Natural killer cell (primary cell): ENCODE measurements at regions not wholly inside any gene's neighbourhood (a gene's known extent, or its start where the extent isn't known, plus 50 kb on each side); places are given as distances from the start of the nearest gene placed in this dataset.

Experiments used
- ATAC-seq, 3 donors: fragments of 150-1000 bp in 2 of 3; fragments of 200-7000 bp in 1 of 3; cut with Tn5 transposase; 1 replicate in 1 of 3; 2 replicates in 2 of 3; pipeline ENCODE4 v1.10.0; 2021; ENCODE audit warnings: mild to moderate bottlenecking in 2 of 3, moderate library complexity in 2 of 3
- DNase-seq, 2 donors: peaks; one replicate each; pipeline versions ENCODE4 v3.0.0 to v3.0.0-alpha.2; 2013 to 2021; ENCODE audit warnings: mixed read lengths in 1 of 2
- H3K27ac ChIP-seq: one replicate; pipeline ENCODE4 v1.5.1; 2013; ENCODE audit warnings: mild to moderate bottlenecking, low read length
- H3K27me3 ChIP-seq: one replicate; pipeline ENCODE4 v1.6.1; 2013; ENCODE audit warnings: low read length; ENCODE audit not compliant: control insufficient read depth, insufficient read depth
- H3K36me3 ChIP-seq: one replicate; pipeline ENCODE4 v1.6.1; 2013; ENCODE audit warnings: low read length; ENCODE audit not compliant: control insufficient read depth, insufficient read depth
- H3K4me1 ChIP-seq: one replicate; pipeline ENCODE4 v1.6.1; 2013; ENCODE audit warnings: low read length; ENCODE audit not compliant: control insufficient read depth, insufficient read depth
- H3K4me3 ChIP-seq: one replicate; pipeline ENCODE4 v1.5.1; 2013; ENCODE audit warnings: low read length
- H3K9me3 ChIP-seq: one replicate; pipeline ENCODE4 v1.6.1; 2013; ENCODE audit warnings: low read length; ENCODE audit not compliant: control insufficient read depth, insufficient read depth
- H3K27ac Mint-ChIP-seq, 2 donors: one replicate each; pipeline ENCODE4 v1.8.0; 2022; ENCODE audit warnings: mild to moderate bottlenecking in 2 of 2, mixed read lengths in 2 of 2, moderate library complexity in 1 of 2
- H3K27me3 Mint-ChIP-seq, 2 donors: one replicate each; pipeline ENCODE4 v1.8.0; 2022; ENCODE audit warnings: low read depth in 2 of 2, mixed read lengths in 2 of 2
- H3K36me3 Mint-ChIP-seq: one replicate; pipeline ENCODE4 v1.8.0; 2022; ENCODE audit warnings: mixed read lengths
- H3K4me1 Mint-ChIP-seq, 2 donors: one replicate each; pipeline ENCODE4 v1.8.0; 2022; ENCODE audit warnings: mixed read lengths in 2 of 2
- H3K4me3 Mint-ChIP-seq: one replicate; pipeline ENCODE4 v1.8.0; 2022; ENCODE audit warnings: mild to moderate bottlenecking, moderate library complexity, mixed read lengths
- H3K9me3 Mint-ChIP-seq, 2 donors: one replicate each; pipeline ENCODE4 v1.8.0; 2022; ENCODE audit warnings: mixed read lengths in 2 of 2
- CTCF ChIP-seq: fragments of 200-600 bp; IDR thresholded peaks from one replicate; pipeline ENCODE4 v1.8.0; 2022; ENCODE audit warnings: antibody characterized with exemption
- WGBS: methylation state at CpG from one replicate; pipeline ENCODE4 v1.1.7; 2013; ENCODE audit warnings: missing lambda C conversion rate; ENCODE audit not compliant: insufficient coverage; 5-methylcytosine and 5-hydroxymethylcytosine counted together
- intact Hi-C: fragments of 100-400 bp; cut with micrococcal nuclease; formaldehyde crosslinking; loops from one replicate; pipeline ENCODE4 v1.14.2; 2022

GRCh38 chr13:22189176-22190048 lies 518.5 kb downstream of the FGF9 start:
- Mint-ChIP-seq H3K4me1 (no peaks in the 10 kb centered on the region), H3K4me3 (no peak overlapping the region), H3K9me3 (no peaks in the 10 kb centered on the region), H3K27ac (no peak overlapping the region), H3K36me3 (no peaks in the 10 kb centered on the region), H3K27me3 (peaks cover 6 to 14% of the 10 kb centered on the region in 2 donors)
- no peaks in the 10 kb centered on the region for H3K9me3 ChIP-seq
- no peaks in the 10 kb centered on the region for H3K36me3 ChIP-seq
- DNase-seq (no peak), ATAC-seq (no peak)
- H3K4me3 ChIP-seq, result no peak overlapping the region
- H3K27ac ChIP-seq, result no peak overlapping the region
- 89% methylated on average over 8 of the region's 8 CpGs for WGBS
- intact Hi-C loops, result no loop called here
- TF ChIP-seq CTCF, result no peak
- no peaks in the 10 kb centered on the region for H3K4me1 ChIP-seq
- H3K27me3 ChIP-seq, result no peaks in the 10 kb centered on the region

DNA sequence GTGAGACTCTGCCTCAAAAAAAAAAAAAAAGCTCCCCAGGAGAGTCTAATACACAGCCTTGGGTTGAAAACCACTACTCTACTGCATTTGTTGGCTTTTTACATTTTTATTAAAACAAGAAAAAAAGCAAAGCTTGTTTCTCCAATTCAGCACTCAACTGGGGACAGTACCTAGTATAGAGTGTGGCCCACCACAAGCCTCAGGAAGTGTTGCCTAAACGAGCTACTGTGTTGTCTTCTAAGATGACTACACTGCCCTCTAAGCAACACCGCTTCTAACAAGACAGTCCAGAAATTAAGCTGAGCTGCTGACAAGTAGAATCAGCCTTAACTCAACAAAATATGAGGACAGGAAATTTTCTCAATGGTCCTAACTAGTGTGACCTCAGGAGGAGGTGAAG lies 522.2 kb downstream of the FGF9 start:
- Mint-ChIP-seq H3K27ac (no peak overlapping the region), H3K4me1 (no peaks in the 10 kb centered on the region), H3K36me3 (no peaks in the 10 kb centered on the region), H3K9me3 (no peaks in the 10 kb centered on the region), H3K27me3 (peaks cover 8 to 14% of the 10 kb centered on the region in 2 donors), H3K4me3 (no peak overlapping the region)
- DNase-seq (no peak), ATAC-seq (no peak)
- TF ChIP-seq CTCF, result no peak
- H3K27me3 ChIP-seq, result no peaks in the 10 kb centered on the region
- H3K27ac ChIP-seq, result no peak overlapping the region
- H3K4me1 ChIP-seq, result no peaks in the 10 kb centered on the region
- H3K4me3 ChIP-seq, result no peak overlapping the region
- H3K36me3 ChIP-seq, result no peaks in the 10 kb centered on the region
- intact Hi-C loops, result no loop called here
- no peaks in the 10 kb centered on the region for H3K9me3 ChIP-seq
- WGBS, result 62% methylated on average over 2 of the region's 2 CpGs

DNA sequence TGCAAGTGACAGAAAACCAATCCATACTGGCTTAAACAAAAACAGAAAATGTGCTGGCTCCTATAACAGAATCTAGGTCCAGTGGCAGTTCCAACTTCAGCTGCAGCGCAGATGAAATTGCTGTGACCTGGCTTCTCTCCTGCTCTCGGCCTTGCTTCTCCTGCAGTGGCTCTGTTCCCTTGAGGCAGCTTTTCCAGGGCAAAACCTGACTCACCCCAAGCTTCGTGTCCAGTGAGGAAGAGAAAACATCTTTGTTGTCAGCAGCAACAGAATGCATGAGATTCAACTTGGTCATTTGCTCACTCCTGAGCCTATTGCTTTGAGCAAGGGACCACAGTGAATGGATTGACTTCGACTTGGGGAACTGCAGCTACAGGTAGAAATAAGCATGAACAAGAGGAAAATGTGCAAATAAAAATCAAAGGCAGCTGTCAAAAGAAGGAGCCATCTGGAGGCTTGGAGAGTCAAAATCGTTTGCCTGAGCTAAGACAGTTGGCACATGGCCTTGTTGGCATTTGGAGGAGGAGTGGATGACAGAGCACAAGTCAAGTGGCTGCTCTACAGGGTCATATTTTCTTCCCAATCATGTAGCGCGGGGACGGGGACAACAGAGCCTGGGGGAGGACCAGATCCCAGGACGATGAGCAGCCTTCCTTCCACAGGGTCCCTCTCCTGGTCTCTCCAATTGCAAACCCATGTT lies 523.4 kb downstream of the FGF9 start:
- H3K27me3 Mint-ChIP-seq, result peaks cover 7 to 8% of the 10 kb centered on the region in 2 donors
- intact Hi-C loops, result no loop called here

More for the DNA sequence above, 523.4 kb downstream of the FGF9 start:
- no peak for TF ChIP-seq CTCF
- Histone ChIP-seq H3K9me3 (no peaks in the 10 kb centered on the region), H3K27ac (no peak overlapping the region), H3K4me3 (no peak overlapping the region), H3K27me3 (no peaks in the 10 kb centered on the region), H3K4me1 (no peaks in the 10 kb centered on the region), H3K36me3 (no peaks in the 10 kb centered on the region)
- ATAC-seq, result no peak
- 78% methylated on average over 9 of the region's 9 CpGs for WGBS
- H3K36me3 Mint-ChIP-seq, result no peaks in the 10 kb centered on the region
- DNase-seq, result no peak
- H3K4me3 Mint-ChIP-seq, result no peak overlapping the region
- no peaks in the 10 kb centered on the region for H3K4me1 Mint-ChIP-seq
- H3K27ac Mint-ChIP-seq, result no peak overlapping the region
- no peaks in the 10 kb centered on the region for H3K9me3 Mint-ChIP-seq
